ENCODE measurements at regions not wholly inside any gene's neighbourhood (a gene's known extent, or its start where the extent isn't known, plus 50 kb on each side); places are given as distances from the start of the nearest gene placed in this dataset.

DNA sequence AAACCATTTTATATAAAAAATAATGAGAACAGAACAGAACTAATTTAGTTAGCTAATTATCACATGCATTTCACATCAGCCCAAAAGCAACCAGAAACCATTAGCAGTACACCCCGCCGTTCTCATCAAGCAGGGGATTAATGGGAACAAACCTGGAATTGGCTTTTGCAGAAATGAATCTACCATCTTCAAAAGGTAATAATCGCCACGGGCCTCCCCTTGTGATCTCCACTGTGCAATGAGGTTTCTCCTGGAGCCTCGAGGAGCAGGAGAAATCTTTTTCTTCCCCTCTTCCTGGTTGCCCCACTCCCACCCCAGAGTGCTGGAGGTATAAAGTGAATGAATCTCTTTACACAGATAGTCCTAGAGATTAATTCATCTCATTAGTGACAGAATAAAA lies 1003.5 kb downstream of the AGBL1 start:
- Histone ChIP-seq H3K27ac (no peak overlapping the region), H3K4me3 (no peak overlapping the region), H3K4me1 (no peaks in the 10 kb centered on the region), H3K27me3 (no peaks in the 10 kb centered on the region), H3K36me3 (no peaks in the 10 kb centered on the region), H3K9me3 (no peaks in the 10 kb centered on the region)
- DNase-seq (ENCODE audit: low spot score in 2 of 2) = no peak
- TF ChIP-seq, protein P1, sequence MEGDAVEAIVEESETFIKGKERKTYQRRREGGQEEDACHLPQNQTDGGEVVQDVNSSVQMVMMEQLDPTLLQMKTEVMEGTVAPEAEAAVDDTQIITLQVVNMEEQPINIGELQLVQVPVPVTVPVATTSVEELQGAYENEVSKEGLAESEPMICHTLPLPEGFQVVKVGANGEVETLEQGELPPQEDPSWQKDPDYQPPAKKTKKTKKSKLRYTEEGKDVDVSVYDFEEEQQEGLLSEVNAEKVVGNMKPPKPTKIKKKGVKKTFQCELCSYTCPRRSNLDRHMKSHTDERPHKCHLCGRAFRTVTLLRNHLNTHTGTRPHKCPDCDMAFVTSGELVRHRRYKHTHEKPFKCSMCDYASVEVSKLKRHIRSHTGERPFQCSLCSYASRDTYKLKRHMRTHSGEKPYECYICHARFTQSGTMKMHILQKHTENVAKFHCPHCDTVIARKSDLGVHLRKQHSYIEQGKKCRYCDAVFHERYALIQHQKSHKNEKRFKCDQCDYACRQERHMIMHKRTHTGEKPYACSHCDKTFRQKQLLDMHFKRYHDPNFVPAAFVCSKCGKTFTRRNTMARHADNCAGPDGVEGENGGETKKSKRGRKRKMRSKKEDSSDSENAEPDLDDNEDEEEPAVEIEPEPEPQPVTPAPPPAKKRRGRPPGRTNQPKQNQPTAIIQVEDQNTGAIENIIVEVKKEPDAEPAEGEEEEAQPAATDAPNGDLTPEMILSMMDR (IDR thresholded peaks at IDR 0.05) = no peak
- intact Hi-C loops (cut with DNase I) = no loop called here

DNA sequence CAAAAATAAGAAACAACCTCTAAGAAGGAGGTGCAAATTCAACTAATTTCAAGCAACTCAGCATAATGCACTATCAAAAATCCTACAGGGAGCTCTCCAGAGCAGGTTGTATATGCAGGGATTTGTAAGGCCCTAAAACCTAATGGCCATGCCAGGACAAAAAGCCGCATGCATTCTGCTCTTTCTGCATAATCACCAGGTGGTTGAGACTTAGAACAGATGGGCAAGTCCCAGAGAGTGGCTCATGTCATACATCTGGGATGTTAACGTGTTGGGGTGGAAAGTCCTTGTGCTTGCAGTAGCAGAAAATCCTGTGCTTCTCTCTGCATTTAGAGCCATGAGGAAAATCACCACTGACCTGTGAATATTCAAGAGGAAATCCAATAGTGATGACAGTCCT lies 1002.9 kb downstream of the AGBL1 start:
- intact Hi-C loops (cut with DNase I) = no loop called here
- H3K4me3 ChIP-seq = no peak overlapping the region
- no peak overlapping the region for H3K27ac ChIP-seq
- TF ChIP-seq, protein P1 (IDR thresholded peaks at IDR 0.05) = no peak
- DNase-seq (ENCODE audit: low spot score in 2 of 2) = no peak
- H3K4me1 ChIP-seq = no peaks in the 10 kb centered on the region
- H3K9me3 ChIP-seq = no peaks in the 10 kb centered on the region
- no peaks in the 10 kb centered on the region for H3K36me3 ChIP-seq
- H3K27me3 ChIP-seq = no peaks in the 10 kb centered on the region

DNA sequence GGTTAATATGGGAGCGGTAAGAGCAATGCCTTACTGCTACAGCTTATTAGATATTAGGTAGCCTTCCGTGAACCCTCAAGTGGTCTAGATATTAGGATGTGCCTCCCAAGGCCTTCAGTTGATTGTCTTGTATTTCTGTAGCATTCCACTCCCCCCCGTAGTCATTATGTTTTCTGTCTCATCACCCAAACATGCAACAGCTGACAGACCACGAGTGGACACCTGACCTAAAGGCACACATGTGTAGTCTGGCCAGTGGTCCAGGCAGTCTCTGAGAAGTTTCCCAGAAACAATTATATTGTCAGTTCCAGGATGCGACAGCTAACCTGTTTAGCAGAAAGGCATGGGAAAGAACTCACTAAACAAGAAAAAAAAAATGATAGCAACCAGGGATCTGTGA lies 1000.9 kb downstream of the AGBL1 start:
- Histone ChIP-seq H3K36me3 (no peaks in the 10 kb centered on the region), H3K27ac (no peak overlapping the region), H3K9me3 (no peaks in the 10 kb centered on the region), H3K4me1 (no peaks in the 10 kb centered on the region), H3K4me3 (no peak overlapping the region), H3K27me3 (no peaks in the 10 kb centered on the region)
- DNase-seq (ENCODE audit: low spot score in 2 of 2) = no peak
- intact Hi-C loops (cut with DNase I) = no loop called here
- TF ChIP-seq, protein P1 (IDR thresholded peaks at IDR 0.05) = no peak

Data from ascending aorta (tissue), 2 donors.